Epithelial cell of esophagus (primary cell): ENCODE measurements at regions not wholly inside any gene's neighbourhood (a gene's known extent, or its start where the extent isn't known, plus 50 kb on each side); places are given as distances from the start of the nearest gene placed in this dataset.
A peak's percentile ranks its signal among the peaks of the same experiment; 100 is the strongest.

Experiments
- DNase-seq: peaks from one replicate; pipeline ENCODE4 v3.0.0; 2010; ENCODE audit warnings: low read depth
- H3K4me3 ChIP-seq: 2 replicates; pipeline ENCODE4 v1.5.1; 2011; ENCODE audit warnings: mild to moderate bottlenecking, low read length, control low read depth
- CTCF ChIP-seq: IDR thresholded peaks from 2 replicates; pipeline ENCODE4 v1.5.1; 2011; ENCODE audit warnings: low read depth, mild to moderate bottlenecking, low read length, control low read depth, inconsistent platforms; ENCODE audit not compliant: insufficient read depth; ENCODE audit errors: missing control alignments

- no peak overlapping the region for H3K4me3 ChIP-seq
- peak; percentile 52 for TF ChIP-seq CTCF
- peak; percentile 18 for DNase-seq
Observed at GRCh38 chr17:33725675-33726271, 432.7 kb upstream of the ASIC2 start.

- no peak overlapping the region for H3K4me3 ChIP-seq
- DNase-seq, result no peak
- no peak for TF ChIP-seq CTCF
Observed at GRCh38 chr17:33730131-33730530, 437.0 kb upstream of the ASIC2 start.

- no peak overlapping the region for H3K4me3 ChIP-seq
- no peak for TF ChIP-seq CTCF
- peak; percentile 4 for DNase-seq
Observed at GRCh38 chr17:33732116-33732515, 439.0 kb upstream of the ASIC2 start.

GRCh38 chr17:33739714-33740113 lies 446.6 kb upstream of the ASIC2 start:
- DNase-seq, result no peak
- no peak for TF ChIP-seq CTCF
- H3K4me3 ChIP-seq, result no peak overlapping the region

- TF ChIP-seq CTCF, result no peak
- DNase-seq, result no peak
- H3K4me3 ChIP-seq, result no peak overlapping the region
Observed at GRCh38 chr17:33745047-33745760, 452.1 kb upstream of the ASIC2 start.

DNA sequence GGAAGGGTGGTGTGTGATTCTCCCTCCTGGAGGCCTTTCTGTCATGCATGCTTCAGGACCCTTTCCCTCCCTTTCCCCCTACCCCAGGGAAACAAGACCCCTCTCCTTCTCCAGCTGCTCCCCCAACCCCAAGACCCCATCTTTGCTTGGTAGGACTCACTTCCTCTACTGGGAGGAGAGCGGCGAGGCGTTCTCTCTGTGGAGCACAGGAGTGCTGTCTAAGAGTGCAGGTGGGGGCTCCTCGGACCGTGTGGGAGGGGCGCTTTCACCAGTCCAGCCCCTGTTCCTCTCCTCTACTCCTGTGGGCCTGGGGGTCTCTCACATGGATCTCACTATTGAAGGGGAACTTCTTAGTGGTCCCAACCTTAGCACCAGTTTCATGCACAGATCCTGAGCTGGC lies 456.1 kb upstream of the ASIC2 start:
- TF ChIP-seq CTCF, result no peak
- no peak overlapping the region for H3K4me3 ChIP-seq
- no peak for DNase-seq
